Activated naive CD8-positive, alpha-beta T cell treated with anti-CD3 and anti-CD28 coated beads, Interleukin-2, amount 50 U/mL, for 16 hours (primary cell): ENCODE measurements at regions not wholly inside any gene's neighbourhood (a gene's known extent, or its start where the extent isn't known, plus 50 kb on each side); places are given as distances from the start of the nearest gene placed in this dataset.

Experiments
- DNase-seq: peaks from one replicate; pipeline ENCODE4 v3.0.0-alpha.2; 2020; ENCODE audit warnings: low read depth, low spot score

DNA sequence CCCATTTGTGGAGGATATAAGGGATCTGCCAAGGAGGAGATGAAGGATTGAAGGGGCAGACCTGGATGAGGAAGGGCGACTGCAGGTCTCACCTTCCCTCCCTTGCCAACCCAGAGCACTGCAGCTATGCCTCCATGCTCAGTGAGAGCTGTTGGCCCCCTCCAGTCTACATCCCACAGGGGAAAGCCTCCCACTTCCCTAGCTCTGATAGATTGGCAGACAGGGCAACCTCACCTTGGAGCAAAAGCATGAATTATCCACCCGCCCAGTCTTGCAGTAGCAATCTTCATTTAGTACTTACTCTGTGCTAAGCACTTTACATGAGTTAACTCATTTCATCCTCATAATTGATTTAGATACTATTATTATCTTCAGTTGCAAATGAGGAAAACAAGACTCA lies 70.4 kb upstream of the SMNDC1 start:
- no peak for DNase-seq

DNA sequence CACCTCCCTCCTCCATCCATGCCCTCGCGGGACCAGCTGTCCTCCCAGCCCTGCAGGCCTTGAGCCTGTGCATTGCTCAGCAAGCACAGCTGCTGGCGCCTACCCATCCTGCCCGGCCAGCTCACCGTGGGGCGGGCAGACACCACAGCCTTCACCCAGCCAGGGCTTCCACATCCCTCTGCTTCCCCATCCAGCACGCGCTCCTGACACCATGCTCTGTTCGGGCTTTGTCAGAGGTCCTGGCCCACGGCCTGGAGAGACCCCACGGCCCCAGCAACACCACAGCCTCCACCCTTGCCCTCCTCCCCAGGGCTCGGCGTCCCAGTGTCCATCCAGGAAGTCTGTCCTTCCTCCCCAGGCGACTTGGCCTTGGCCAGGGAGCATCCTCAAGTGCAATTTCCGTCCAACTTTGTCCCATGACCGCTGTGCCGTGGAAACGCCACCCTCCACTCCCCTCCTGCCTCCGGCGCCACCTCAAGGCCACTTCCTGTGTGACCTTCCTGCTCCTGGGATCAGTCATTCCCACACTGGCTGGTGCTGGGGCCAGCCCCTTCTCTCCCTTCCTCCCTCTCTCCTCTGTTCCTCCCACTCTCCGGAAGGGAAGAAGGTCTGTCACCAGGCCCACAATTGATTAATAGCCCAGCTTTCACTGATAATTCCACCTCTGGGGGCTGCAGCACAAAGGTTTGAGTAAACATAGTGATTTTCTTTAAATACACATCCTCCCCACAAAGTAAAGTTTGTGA lies 71.5 kb upstream of the SMNDC1 start:
- DNase-seq: no peak

DNA sequence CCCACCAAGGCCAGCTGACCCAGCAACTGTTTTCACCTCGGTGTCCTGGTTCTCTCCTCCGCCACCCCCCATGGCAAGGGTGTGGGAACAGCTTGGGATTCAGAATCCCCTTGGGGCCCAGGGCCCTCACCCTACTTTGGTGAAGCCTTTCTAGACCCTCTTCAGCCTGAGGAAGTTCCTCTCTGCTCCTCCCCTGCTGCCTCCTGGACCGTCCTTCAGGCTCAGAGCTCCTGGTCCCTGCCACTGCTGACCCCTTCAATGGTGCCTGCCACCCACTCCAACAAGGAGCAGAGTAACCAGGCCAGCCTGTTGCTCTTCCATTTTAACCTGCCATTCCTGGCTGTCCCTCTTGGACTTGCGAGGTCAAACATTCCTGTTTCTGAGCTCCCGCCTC lies 72.0 kb upstream of the SMNDC1 start:
- DNase-seq: no peak

DNA sequence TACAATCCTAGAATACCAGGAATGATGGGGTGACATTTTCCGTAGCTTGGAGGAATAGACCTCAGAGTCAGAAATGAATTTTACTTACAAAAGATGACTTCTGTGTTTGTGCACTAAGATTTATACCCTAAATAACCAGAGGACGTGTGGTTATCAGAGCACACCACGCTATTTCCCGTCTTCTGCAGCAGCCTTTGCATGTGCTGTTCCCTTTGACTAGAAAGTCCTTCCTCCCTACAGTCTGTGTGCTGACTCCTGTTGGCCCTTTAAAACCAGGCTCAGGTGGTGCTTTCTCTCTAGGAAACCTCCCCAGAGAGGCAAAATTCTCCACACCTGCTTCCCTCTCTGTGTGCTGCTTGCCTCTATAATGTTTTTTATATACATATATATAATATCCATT lies 73.3 kb upstream of the SMNDC1 start:
- DNase-seq: no peak

DNA sequence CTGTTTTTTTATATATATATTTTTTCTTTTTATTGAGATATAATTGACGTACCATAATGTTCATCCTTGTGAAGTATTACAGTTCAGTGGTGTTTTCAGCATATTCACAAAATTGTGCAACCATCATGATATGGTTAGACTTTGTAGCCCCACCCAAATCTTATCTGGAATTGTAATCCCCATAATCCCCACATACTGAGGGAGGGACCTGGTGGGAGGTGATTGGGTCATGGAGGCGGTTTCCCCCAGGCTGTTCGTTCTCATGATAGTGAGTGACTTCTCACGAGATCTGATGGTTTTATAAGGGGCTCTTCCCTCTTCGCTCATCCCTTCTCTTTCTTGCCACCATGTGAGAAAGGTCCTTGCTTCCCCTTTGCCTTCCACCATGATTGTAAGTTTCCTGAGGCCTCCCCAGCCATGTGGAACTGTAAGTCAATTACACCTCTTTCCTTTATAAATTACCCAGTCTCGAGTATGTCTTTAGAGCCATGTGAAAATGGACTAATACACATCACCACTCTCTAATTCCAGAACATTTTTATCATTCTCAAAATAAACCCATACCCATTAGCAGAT lies 73.9 kb upstream of the SMNDC1 start:
- no peak for DNase-seq

DNA sequence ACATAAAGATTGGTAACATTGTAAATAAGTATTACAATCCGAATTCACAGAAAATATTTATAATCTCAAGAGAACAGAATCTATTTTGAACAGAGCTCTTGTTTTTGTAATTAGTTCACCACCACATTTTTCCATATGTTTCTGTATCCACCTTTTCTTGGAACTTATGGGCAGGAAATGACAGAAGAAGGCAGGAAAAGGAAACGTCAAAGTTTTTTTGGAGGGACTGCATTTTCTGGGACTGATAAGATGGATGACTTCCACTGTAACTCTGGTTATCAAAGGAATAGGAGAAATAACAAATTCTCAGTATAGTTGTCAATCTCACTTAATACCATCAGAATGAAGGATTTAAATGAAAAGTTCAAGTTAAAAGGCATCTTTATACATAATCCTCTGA lies 75.1 kb upstream of the SMNDC1 start:
- no peak for DNase-seq

DNA sequence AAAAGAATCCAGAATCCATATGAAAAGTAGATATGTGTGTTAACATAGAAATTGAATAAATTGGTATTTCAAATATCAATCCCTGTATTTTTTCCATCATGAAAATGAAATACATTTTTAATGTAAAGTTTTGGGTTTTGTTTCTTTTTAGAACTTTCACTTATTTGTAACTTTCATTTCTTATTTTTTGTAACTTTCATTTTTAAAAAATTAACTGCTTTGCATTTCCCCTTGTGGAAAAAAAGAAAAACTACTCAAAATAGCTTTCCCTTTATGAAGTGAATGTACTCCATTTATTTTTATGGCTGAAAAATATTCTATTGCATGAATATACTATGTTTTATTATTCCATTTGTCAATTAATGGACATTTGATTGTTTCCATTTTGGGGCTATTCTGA lies 75.6 kb upstream of the SMNDC1 start:
- DNase-seq: no peak

DNA sequence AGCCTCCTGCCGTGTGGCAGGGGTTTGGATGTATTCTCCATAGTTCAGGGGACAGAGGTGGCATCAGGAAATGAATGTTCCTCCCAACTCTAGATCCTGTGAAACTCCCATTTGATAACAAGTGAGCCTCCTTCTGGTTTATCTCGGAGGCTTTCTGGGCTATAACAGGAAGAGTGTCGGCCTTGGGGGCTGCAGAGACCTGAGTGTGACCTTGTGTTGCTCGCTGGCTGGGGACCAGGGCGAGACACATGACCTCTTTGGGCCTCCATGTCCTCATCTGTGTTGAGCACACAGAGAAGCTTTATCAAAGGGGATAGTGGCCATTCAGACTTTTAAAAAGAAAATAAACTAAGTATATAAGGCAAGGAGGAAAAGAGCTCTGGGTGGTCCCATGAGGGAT lies 78.0 kb upstream of the SMNDC1 start:
- no peak for DNase-seq

DNA sequence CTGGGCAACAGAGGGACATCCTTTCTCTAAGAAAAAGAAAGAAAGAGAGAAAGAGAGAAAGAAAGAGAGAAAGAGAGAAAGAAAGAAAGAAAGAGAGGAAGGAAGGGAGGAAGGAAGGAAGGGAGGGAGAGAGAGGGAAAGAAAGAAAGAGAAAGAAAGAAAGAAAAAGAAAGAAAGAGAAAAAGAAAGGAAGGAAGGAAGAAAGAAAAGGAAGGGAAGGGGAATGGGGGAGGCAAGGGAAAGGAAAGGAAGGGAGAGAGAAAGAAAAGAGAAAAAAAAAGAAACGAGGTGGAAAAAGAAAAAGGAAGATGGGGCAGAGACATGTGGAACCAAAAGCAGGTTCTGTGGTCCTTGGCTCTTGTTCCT lies 82.9 kb upstream of the SMNDC1 start:
- no peak for DNase-seq

DNA sequence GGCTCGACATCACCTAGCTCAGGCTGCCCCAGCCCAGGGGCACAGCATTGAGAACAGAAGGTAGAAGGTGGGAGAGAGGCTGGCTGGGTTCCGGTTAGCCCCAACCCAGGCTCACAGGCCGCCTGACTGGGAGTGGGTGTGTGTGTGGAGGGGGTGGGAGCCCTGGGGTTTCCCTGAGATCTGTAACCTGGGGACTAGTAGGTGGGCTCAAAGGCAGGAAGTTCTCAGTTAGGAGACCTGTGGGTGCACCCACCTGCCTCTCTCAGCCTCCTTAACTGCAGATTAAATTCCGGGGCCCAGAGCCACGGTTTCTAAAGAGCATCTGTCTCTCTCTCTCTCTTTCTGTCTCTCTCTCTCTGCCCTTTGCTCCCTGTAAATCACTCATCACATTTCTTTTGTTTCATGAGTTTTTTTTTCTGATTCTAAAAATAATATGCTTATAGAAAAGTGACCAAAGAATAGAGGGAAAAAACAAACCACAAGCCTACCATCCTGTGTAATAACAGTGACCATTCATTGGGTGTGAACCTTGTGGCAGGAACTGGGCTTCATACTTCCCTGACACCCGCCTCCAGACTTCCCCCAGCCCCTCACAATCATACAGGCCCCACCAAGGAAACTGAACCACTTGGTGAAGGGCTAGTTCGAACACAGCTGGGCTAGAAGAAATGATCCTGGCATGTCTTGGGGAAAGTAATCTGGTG lies 83.4 kb upstream of the SMNDC1 start:
- no peak for DNase-seq

DNA sequence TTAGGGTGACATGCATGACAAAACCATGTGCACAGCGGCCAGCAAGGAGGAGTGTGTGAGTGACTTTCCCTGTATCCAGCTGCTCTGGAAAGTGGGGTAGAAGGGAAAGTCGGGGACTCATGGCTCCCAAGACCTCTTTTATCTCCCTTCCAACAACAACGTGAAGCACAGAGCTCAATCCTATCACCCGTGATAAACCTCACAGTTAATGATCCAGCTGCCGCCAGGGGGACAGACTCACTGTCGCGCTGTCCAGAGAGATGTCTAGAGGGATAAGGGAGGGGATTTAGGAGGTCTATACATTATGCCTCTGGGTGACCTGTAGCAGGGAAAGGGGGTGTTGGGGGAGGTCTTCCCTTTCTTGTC lies 84.0 kb upstream of the SMNDC1 start:
- DNase-seq: no peak

DNA sequence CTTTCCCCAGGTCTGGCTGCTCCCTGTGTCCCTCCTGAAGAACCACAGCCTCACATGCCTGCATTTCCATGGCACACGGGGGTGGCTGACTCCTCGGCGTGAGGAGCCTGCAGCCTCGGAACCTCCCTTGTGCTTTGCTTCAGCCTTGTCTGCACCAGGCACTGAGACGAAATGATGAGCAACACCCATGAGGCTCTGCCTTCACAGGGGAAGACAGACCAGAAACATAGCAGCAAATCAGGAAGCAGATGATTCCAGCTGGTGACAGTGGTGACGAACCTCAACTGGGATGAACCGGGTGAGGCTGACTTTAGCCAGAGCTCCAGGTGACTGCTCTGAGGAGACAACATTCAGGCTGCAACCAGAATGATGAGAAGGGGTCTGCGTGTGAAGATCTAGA lies 84.5 kb upstream of the SMNDC1 start:
- DNase-seq: no peak

DNA sequence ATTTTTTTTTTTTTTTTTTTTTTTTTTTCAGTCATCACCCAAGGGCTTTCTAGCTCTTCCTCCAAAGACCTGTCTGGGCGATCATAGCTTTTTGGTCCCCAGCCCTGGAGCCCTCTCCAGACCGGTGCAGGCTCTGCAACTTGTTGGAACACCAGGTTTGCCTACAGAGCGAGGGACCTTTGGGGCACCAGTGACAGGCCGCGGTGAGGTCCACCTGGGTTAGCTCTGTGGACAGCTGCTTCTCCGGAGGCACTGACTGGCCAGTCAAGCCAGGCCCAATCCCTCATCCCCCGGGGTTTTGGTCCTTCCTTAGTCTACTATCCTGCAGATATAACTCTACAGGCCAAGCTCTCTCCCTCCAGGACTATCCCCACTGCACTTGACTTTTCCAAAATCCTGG lies 86.8 kb upstream of the SMNDC1 start:
- DNase-seq: no peak

DNA sequence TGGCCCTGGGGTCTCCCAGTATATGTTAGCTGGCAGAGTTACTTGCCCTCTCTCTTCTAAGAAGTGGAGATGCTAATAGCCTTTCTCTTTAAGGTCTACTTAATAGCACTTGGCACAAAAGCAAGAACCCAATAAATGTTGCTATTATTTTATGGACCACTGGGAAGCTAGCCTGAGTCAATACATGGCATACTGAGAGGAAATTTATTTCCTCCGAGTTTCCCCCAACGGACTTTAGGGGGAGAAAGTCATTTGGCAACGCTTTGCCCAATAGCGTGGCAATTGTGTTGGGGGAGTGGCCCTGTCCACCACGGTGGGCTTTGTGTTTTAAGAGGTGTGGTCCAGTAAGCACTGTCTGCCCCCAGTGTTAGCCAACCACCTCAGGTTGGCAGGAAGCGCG lies 87.4 kb upstream of the SMNDC1 start:
- no peak for DNase-seq

DNA sequence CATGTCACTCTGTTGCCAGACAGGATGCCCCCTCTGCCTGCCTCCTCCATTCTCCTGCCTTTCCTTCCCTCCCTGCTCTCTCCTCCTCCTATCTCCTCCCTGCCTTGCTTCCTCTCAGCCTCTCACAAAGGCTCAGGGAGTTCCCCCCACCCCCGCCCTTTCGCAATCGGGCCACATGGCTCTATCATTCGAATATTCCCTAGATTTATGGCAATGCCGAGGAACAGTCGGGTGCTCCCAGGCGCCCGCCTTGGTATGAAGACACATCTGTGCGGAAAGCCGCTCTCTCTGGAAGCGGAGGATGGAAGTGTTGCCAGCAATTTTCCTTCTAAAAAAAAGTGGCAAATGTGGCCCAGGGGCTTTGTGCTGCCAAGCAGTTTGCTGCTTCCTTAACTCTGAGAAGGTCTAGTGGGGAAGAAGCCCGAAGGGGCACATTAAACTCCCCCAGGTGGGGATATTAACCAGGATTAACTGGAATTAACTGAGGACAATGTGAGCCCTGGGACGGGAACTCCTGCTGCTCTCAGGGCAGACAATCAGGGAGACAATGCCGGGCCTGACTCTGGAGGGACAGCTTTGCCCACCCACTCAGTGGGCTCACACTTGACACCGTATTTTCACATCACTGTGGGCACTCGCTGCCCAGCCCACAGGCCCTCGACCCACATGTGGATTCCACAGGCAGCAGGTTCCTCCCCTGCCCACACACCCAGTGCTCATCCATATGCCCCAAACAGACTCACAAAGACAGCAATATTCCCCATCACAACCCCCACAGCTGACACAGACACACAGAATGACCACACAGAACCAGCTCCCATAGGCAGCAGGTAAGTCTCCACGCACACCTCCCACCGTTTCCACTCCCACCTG lies 88.4 kb upstream of the SMNDC1 start:
- no peak for DNase-seq

DNA sequence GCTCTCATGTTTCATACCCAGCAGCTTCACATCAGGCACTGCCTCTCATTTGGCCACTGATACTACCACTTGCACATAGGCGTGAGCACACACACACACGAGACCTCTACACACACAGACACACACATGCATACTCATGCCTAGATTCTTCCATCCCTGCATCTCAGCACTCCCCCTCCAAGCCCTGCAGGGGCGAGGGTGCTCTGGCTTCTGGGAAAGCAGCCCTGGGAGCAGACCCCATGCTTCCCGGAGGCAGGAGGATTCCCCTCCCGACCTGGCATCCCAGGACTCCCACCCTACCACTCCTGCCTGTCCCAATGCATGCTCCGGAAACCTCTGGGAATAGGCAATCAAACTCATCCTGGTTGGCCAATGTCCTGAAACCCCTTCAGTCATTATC lies 89.1 kb upstream of the SMNDC1 start:
- no peak for DNase-seq

DNA sequence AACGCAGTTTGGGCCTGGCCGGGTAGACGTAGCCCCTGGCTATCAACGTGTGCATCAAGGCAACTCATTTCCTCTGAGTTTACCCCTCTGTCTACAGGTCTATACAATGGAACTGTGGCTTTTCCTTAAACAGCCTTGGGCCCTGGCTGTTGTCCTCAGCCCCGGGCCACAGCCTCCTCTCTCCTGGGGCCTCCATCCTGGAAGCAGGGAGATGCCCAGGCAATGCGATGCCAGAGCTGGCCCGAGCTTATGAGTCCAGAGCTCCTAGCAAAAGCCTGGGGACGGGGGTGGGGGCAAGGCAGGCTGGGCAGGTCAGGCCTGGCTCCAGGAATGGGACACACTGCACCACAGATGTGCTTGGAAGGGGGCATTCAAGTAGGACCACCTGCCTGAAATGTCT lies 89.6 kb upstream of the SMNDC1 start:
- DNase-seq: no peak

DNA sequence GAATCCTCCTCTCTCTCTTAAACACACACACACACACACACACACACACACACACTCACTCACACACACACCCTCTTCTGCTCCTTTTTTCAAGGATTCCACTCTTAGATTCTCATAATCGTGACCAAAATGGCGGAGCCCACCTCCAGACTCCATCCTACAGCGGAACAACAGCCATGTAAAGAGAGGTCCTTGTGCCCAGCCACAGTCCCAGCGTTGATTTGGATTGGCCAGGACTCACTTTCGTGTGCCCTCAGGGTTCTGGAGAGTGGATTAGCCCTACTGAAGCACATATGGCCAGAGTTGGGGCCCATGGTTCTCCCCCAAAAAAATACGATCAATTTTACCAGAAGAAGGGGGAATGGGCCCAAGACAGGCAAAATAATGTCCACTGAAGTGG lies 90.2 kb upstream of the SMNDC1 start:
- DNase-seq: no peak

DNA sequence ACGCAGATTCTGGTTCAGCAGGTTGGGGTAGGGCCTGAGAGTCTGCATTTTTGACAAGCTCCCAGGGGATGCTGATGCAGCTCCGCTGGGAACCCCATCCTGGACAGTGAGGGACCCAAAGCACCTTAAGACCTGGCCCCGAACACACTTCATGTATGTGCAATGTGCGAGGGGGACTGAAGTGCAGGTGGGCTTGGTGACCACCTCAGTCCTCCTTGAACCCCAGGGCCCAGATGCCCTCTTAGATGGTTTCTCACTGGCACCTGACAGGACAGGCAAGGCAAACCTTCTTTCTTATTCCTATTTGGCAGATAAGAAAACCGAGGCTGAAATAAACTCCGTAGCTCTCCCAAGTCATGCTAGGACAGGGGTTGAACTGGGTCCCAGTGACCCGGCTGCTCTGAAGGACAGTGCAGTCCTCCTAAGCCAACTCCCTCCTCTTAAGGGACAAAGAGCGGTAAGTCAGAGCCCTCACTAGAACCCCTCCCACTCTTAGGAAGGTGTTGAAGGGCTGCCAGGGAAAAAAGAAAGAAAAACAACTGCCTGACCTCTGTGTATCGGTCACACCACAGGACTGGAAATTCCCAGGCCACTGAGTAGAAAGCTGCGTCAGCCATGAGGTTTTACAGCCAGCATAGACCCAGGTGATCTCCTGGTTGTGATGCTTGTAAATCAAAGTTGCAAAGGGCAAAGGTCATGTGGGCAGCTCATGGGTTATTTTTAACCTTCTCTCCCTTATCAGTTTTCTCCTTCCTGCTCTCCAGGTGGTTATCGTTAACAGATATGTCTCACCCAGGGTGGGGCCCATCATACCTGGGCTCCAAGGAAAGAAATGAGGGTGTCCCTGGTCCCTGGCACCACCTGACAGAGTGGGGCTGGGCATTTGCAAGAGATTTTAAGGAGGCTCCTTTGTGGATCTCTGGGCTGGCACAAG lies 90.9 kb upstream of the SMNDC1 start:
- no peak for DNase-seq

DNA sequence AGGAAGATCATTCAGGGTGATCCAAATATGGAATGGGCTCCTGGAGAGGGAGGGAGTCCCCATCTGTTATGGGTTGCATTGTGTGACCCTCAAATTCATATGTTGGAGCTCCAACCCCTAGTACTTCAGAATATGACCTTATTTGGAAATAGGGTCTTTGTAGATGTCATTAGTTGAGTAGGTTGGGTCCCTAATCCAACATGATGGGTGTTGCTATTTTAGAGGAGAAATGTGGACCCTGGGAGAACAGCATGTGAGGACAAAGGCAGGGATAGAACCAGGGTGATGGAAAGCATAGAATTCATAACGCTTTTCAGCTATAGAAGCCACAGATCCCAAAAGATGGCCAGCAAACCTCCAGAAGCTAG lies 91.5 kb upstream of the SMNDC1 start:
- no peak for DNase-seq

DNA sequence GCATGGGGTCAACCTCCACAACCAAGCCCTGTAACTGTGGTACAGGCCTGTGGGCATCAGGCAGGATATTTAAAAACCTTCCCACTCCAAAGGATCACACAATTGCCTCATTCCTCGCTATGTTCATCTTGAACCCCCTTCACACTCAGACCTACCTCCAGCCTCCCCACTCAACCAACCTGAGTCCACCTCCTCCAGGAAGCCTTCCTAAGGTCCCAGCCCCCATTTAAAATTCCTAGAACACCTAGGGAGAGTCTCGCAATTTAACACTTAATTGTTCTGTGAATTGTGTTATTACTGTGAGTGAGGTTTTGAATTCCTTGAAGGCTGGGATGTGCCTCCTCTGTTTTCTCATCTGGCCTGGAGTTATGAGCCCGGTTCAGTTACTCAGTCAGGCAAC lies 93.1 kb upstream of the SMNDC1 start:
- no peak for DNase-seq
